Endothelial cell (in vitro differentiated cells): ENCODE measurements at regions not wholly inside any gene's neighbourhood (a gene's known extent, or its start where the extent isn't known, plus 50 kb on each side); places are given as distances from the start of the nearest gene placed in this dataset.

Source experiments
- DNase-seq: peaks from one replicate; pipeline ENCODE4 v3.0.0; 2021; ENCODE audit warnings: low spot score
- H3K27ac Mint-ChIP-seq: one replicate; pipeline ENCODE4 v1.8.0; 2021; ENCODE audit warnings: mixed read lengths, inconsistent platforms; ENCODE audit not compliant: unreplicated experiment
- H3K27me3 Mint-ChIP-seq: one replicate; pipeline ENCODE4 v1.8.0; 2021; ENCODE audit warnings: mild to moderate bottlenecking, moderate library complexity, mixed read lengths, inconsistent platforms; ENCODE audit not compliant: unreplicated experiment
- H3K36me3 Mint-ChIP-seq: one replicate; pipeline ENCODE4 v1.8.0; 2021; ENCODE audit warnings: mild to moderate bottlenecking, low read depth, mixed read lengths, inconsistent platforms; ENCODE audit not compliant: unreplicated experiment
- H3K4me1 Mint-ChIP-seq: one replicate; pipeline ENCODE4 v1.8.0; 2021; ENCODE audit warnings: mild to moderate bottlenecking, mixed read lengths, inconsistent platforms; ENCODE audit not compliant: unreplicated experiment
- H3K4me3 Mint-ChIP-seq: one replicate; pipeline ENCODE4 v1.8.0; 2021; ENCODE audit warnings: mild to moderate bottlenecking, mixed read lengths, inconsistent platforms; ENCODE audit not compliant: unreplicated experiment
- H3K9me3 Mint-ChIP-seq: one replicate; pipeline ENCODE4 v1.8.0; 2021; ENCODE audit warnings: mixed read lengths, inconsistent platforms; ENCODE audit not compliant: unreplicated experiment
- CTCF ChIP-seq: fragments of 200-600 bp; sonication (generic); IDR thresholded peaks from one replicate; pipeline ENCODE4 v1.5.0; 2021; ENCODE audit warnings: antibody characterized with exemption; ENCODE audit not compliant: unreplicated experiment

GRCh38 chr4:157607996-157608395, 387.5 kb downstream of the GRIA2 start:
- Mint-ChIP-seq H3K27ac (no peak overlapping the region), H3K4me1 (no peaks in the 10 kb centered on the region), H3K36me3 (no peaks in the 10 kb centered on the region), H3K27me3 (no peaks in the 10 kb centered on the region), H3K9me3 (no peaks in the 10 kb centered on the region), H3K4me3 (no peak overlapping the region)
- TF ChIP-seq CTCF: no peak
- no peak for DNase-seq

GRCh38 chr4:157600583-157600982, 380.1 kb downstream of the GRIA2 start:
- Mint-ChIP-seq H3K4me3 (no peak overlapping the region), H3K9me3 (no peaks in the 10 kb centered on the region), H3K27me3 (peaks cover 1% of the 10 kb centered on the region), H3K4me1 (no peaks in the 10 kb centered on the region), H3K36me3 (no peaks in the 10 kb centered on the region), H3K27ac (no peak overlapping the region)
- DNase-seq: no peak
- TF ChIP-seq CTCF: no peak

- no peak for DNase-seq
- H3K9me3 Mint-ChIP-seq: no peaks in the 10 kb centered on the region
- H3K4me1 Mint-ChIP-seq: no peaks in the 10 kb centered on the region
- H3K27me3 Mint-ChIP-seq: no peaks in the 10 kb centered on the region
- no peak overlapping the region for H3K27ac Mint-ChIP-seq
- no peaks in the 10 kb centered on the region for H3K36me3 Mint-ChIP-seq
- H3K4me3 Mint-ChIP-seq: no peak overlapping the region
- TF ChIP-seq CTCF: no peak
Measured at GRCh38 chr4:157591245-157591644, 370.7 kb downstream of the GRIA2 start.

GRCh38 chr4:157590679-157591078, 370.2 kb downstream of the GRIA2 start:
- no peaks in the 10 kb centered on the region for H3K4me1 Mint-ChIP-seq
- H3K27me3 Mint-ChIP-seq: no peaks in the 10 kb centered on the region
- no peak overlapping the region for H3K4me3 Mint-ChIP-seq
- DNase-seq: no peak
- no peaks in the 10 kb centered on the region for H3K9me3 Mint-ChIP-seq
- no peaks in the 10 kb centered on the region for H3K36me3 Mint-ChIP-seq
- no peak for TF ChIP-seq CTCF
- no peak overlapping the region for H3K27ac Mint-ChIP-seq

- Mint-ChIP-seq H3K9me3 (no peaks in the 10 kb centered on the region), H3K4me1 (no peaks in the 10 kb centered on the region), H3K27ac (no peak overlapping the region), H3K36me3 (no peaks in the 10 kb centered on the region), H3K4me3 (no peak overlapping the region), H3K27me3 (no peaks in the 10 kb centered on the region)
- TF ChIP-seq CTCF: no peak
- DNase-seq: no peak
Measured at GRCh38 chr4:157587681-157588423, 367.3 kb downstream of the GRIA2 start.
